ENCODE measurements at regions not wholly inside any gene's neighbourhood (a gene's known extent, or its start where the extent isn't known, plus 50 kb on each side); places are given as distances from the start of the nearest gene placed in this dataset.

DNA sequence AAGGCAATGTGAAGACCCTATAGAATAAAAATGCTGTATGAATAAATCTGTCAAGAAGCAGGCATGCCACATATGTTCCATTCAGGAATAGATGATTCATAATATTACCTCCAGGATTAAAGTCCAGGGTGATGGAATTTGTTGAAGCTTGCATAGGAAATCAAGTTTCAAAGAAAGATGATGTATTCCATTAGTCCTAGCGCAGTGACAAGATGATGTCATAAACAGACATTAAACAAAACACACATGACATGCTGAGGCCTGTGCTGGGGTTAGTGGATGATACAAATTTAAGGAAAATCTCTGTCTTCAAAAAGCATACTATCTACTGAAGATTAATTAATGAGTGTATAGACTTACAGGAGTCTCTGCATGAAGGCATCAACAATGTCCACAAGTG lies 1025.2 kb downstream of the CDH11 start:
- peaks cover 0 to 18% (median 2%) of the 10 kb centered on the region in 4 donors for H3K4me1 ChIP-seq
- H3K27ac ChIP-seq, result no peak overlapping the region
- TF ChIP-seq EP300 (IDR thresholded peaks at IDR 0.05) (no peak), POLR2A (IDR thresholded peaks at IDR 0.05) (no peak), POLR2AphosphoS5 (IDR thresholded peaks at IDR 0.05) (no peak)
- TF ChIP-seq, protein P1, sequence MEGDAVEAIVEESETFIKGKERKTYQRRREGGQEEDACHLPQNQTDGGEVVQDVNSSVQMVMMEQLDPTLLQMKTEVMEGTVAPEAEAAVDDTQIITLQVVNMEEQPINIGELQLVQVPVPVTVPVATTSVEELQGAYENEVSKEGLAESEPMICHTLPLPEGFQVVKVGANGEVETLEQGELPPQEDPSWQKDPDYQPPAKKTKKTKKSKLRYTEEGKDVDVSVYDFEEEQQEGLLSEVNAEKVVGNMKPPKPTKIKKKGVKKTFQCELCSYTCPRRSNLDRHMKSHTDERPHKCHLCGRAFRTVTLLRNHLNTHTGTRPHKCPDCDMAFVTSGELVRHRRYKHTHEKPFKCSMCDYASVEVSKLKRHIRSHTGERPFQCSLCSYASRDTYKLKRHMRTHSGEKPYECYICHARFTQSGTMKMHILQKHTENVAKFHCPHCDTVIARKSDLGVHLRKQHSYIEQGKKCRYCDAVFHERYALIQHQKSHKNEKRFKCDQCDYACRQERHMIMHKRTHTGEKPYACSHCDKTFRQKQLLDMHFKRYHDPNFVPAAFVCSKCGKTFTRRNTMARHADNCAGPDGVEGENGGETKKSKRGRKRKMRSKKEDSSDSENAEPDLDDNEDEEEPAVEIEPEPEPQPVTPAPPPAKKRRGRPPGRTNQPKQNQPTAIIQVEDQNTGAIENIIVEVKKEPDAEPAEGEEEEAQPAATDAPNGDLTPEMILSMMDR (IDR thresholded peaks at IDR 0.05), result no peak
- no peaks in the 10 kb centered on the region for H3K9me3 ChIP-seq
- no peaks in the 10 kb centered on the region for H3K27me3 ChIP-seq
- no peak for DNase-seq
- WGBS, 2 donors, result 91 to 98% methylated on average over 1 of the region's 1 CpG
- no peak overlapping the region for H3K4me3 ChIP-seq
- no peaks in the 10 kb centered on the region for H3K36me3 ChIP-seq
- intact Hi-C loops (cut with DNase I), result no loop called here

DNA sequence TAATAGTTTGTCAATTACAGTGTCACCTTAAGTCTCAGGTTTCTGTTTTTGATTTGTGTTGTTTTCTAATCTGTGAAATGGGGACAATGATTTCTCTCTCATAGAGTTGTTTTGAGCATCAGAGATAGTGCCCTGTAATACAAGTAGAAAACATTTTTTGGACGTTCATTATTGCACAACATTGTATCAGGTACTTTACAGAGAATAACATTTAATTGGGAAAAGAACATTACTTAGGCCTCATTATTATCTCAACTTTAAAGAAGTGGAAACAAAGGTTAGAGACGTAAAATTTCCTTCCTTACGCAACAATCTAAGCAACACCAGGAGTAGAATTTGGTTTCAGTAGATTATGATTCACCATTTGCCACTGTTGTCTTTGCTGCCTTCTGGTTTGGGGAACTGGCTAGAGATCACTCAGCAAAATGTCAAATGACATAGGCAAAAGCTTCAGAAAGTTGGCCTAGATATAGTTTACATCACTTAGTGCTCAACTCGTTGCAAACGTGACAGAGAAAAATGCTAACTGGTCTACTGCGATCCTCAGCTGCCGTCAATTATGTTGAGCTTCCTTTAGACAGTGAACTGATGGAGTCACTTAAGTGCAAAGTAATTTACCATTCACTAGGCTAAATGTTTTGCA lies 1026.8 kb downstream of the CDH11 start:
- WGBS, 2 donors, result 75 to 81% methylated on average over 7 of the region's 7 CpGs
- TF ChIP-seq POLR2A (IDR thresholded peaks at IDR 0.05) (no peak), POLR2AphosphoS5 (IDR thresholded peaks at IDR 0.05) (no peak), EP300 (IDR thresholded peaks at IDR 0.05) (no peak)
- TF ChIP-seq, protein P1 (IDR thresholded peaks at IDR 0.05), result no peak
- Histone ChIP-seq H3K27me3 (no peaks in the 10 kb centered on the region), H3K27ac (no peak overlapping the region), H3K9me3 (no peaks in the 10 kb centered on the region), H3K4me1 (peaks cover 0 to 18% (median 2%) of the 10 kb centered on the region in 4 donors), H3K36me3 (no peaks in the 10 kb centered on the region), H3K4me3 (no peak overlapping the region)
- intact Hi-C loops (cut with DNase I), result no loop called here
- DNase-seq, result no peak

DNA sequence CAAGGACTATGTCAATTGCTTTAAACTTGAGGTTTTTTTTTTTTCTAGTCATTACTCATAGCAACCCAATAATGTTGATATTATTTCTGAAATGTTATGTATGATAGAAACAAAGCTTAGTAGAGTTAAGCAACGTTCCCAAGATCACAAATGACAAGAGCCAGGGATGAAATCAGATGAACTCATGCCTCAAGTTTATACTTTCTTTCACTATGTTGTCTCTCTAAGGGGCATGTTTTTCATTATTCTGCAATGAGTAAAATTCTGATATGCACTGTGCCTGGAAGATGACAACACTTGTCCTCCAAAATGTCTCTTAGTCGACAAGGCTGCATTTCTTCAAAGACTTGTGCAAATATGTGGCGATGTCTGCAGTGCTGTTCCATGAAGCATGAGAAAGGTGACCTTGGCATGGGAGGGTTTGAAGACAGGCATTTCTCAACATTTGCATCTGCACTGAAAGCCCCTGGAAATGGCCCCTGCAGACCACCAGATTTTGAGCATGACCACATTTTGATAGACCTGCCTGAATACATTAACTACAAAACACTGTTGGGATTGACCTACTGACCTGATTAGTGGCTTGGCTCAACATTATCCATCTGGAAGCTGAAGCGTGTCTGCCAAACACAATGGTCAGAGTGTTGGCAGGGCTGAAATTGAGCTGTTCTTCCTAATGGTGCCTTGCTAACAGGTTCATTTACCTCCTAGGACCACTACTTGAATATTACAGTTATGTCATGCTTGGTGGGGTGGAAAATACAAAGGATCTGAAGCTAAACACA lies 1027.5 kb downstream of the CDH11 start:
- Histone ChIP-seq H3K36me3 (no peaks in the 10 kb centered on the region), H3K4me3 (no peak overlapping the region), H3K27me3 (no peaks in the 10 kb centered on the region), H3K4me1 (peaks cover 0 to 18% (median 2%) of the 10 kb centered on the region in 4 donors), H3K9me3 (no peaks in the 10 kb centered on the region), H3K27ac (no peak overlapping the region)
- intact Hi-C loops (cut with DNase I), result no loop called here
- WGBS, 2 donors, result 80% methylated on average over 4 of the region's 4 CpGs
- no peak for DNase-seq
- TF ChIP-seq POLR2AphosphoS5 (IDR thresholded peaks at IDR 0.05), result peak in 1 of 4 donors; percentile 34
- TF ChIP-seq POLR2A (IDR thresholded peaks at IDR 0.05), result no peak
- no peak for TF ChIP-seq EP300 (IDR thresholded peaks at IDR 0.05)
- TF ChIP-seq, protein P1 (IDR thresholded peaks at IDR 0.05), result no peak

DNA sequence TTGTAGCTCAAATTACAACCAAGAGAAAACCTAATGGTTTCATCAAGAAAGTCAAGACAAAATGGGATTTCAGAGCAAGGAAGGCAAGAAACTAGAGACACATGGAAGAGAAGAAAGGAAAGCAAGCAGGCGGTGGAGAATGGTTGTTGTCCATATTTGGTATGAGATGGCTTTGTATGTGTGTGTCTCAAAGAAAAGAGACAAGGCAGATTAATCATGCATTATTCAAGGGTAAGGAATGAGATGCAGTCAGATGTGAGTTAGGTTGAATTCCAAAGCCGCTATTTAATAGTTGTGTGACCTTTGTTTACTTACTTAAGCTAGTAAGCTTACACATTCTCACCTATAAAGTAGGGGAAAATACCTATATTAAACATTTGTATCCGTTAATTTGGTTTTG lies 1029.6 kb downstream of the CDH11 start:
- no peak overlapping the region for H3K4me3 ChIP-seq
- WGBS, 2 donors, result 83 to 86% methylated on average over 3 of the region's 3 CpGs
- no peaks in the 10 kb centered on the region for H3K36me3 ChIP-seq
- TF ChIP-seq, protein P1 (IDR thresholded peaks at IDR 0.05), result no peak
- no peak for TF ChIP-seq POLR2AphosphoS5 (IDR thresholded peaks at IDR 0.05)
- no peak for TF ChIP-seq POLR2A (IDR thresholded peaks at IDR 0.05)
- TF ChIP-seq EP300 (IDR thresholded peaks at IDR 0.05), result no peak
- no peak for DNase-seq
- no peak overlapping the region for H3K27ac ChIP-seq
- peaks cover 0 to 18% (median 2%) of the 10 kb centered on the region in 4 donors for H3K4me1 ChIP-seq
- intact Hi-C loops (cut with DNase I), result no loop called here
- no peaks in the 10 kb centered on the region for H3K9me3 ChIP-seq
- H3K27me3 ChIP-seq, result no peaks in the 10 kb centered on the region
